GM12875 (cell line): ENCODE measurements at regions not wholly inside any gene's neighbourhood (a gene's known extent, or its start where the extent isn't known, plus 50 kb on each side); places are given as distances from the start of the nearest gene placed in this dataset.

Source experiments
- H3K4me3 ChIP-seq: one replicate; pipeline ENCODE4 v1.5.1; 2011; ENCODE audit warnings: low read depth, low read length, control low read depth
- CTCF ChIP-seq: IDR thresholded peaks from 2 replicates; pipeline ENCODE4 v1.5.1; 2011; ENCODE audit warnings: low read depth, mild to moderate bottlenecking, control low read depth, inconsistent platforms, low read length, moderate library complexity, borderline replicate concordance; ENCODE audit not compliant: insufficient read depth

GRCh38 chr20:11379257-11380011 is 538.3 kb upstream of the BTBD3 start:
- H3K4me3 ChIP-seq: no peak overlapping the region
- no peak for TF ChIP-seq CTCF

- no peak overlapping the region for H3K4me3 ChIP-seq
- TF ChIP-seq CTCF: no peak
These were observed 537.4 kb upstream of the BTBD3 start for GRCh38 chr20:11380283-11380682.

GRCh38 chr20:11387189-11387754 is 530.4 kb upstream of the BTBD3 start:
- no peak overlapping the region for H3K4me3 ChIP-seq
- no peak for TF ChIP-seq CTCF

GRCh38 chr20:11389186-11389585 is 528.5 kb upstream of the BTBD3 start:
- TF ChIP-seq CTCF: no peak
- no peak overlapping the region for H3K4me3 ChIP-seq

GRCh38 chr20:11391591-11391990 is 526.1 kb upstream of the BTBD3 start:
- TF ChIP-seq CTCF: no peak
- H3K4me3 ChIP-seq: no peak overlapping the region

GRCh38 chr20:11394145-11394833 is 523.4 kb upstream of the BTBD3 start:
- TF ChIP-seq CTCF: no peak
- no peak overlapping the region for H3K4me3 ChIP-seq
